Natural killer cell (primary cell): ENCODE measurements at regions not wholly inside any gene's neighbourhood (a gene's known extent, or its start where the extent isn't known, plus 50 kb on each side); places are given as distances from the start of the nearest gene placed in this dataset.

Experiments used
- ATAC-seq, 3 donors: fragments of 150-1000 bp in 2 of 3; fragments of 200-7000 bp in 1 of 3; cut with Tn5 transposase; 1 replicate in 1 of 3; 2 replicates in 2 of 3; pipeline ENCODE4 v1.10.0; 2021; ENCODE audit warnings: mild to moderate bottlenecking in 2 of 3, moderate library complexity in 2 of 3
- DNase-seq, 2 donors: peaks; one replicate each; pipeline versions ENCODE4 v3.0.0 to v3.0.0-alpha.2; 2013 to 2021; ENCODE audit warnings: mixed read lengths in 1 of 2
- H3K27ac ChIP-seq: one replicate; pipeline ENCODE4 v1.5.1; 2013; ENCODE audit warnings: mild to moderate bottlenecking, low read length
- H3K27me3 ChIP-seq: one replicate; pipeline ENCODE4 v1.6.1; 2013; ENCODE audit warnings: low read length; ENCODE audit not compliant: control insufficient read depth, insufficient read depth
- H3K36me3 ChIP-seq: one replicate; pipeline ENCODE4 v1.6.1; 2013; ENCODE audit warnings: low read length; ENCODE audit not compliant: control insufficient read depth, insufficient read depth
- H3K4me1 ChIP-seq: one replicate; pipeline ENCODE4 v1.6.1; 2013; ENCODE audit warnings: low read length; ENCODE audit not compliant: control insufficient read depth, insufficient read depth
- H3K4me3 ChIP-seq: one replicate; pipeline ENCODE4 v1.5.1; 2013; ENCODE audit warnings: low read length
- H3K9me3 ChIP-seq: one replicate; pipeline ENCODE4 v1.6.1; 2013; ENCODE audit warnings: low read length; ENCODE audit not compliant: control insufficient read depth, insufficient read depth
- H3K27ac Mint-ChIP-seq, 2 donors: one replicate each; pipeline ENCODE4 v1.8.0; 2022; ENCODE audit warnings: mild to moderate bottlenecking in 2 of 2, mixed read lengths in 2 of 2, moderate library complexity in 1 of 2
- H3K27me3 Mint-ChIP-seq, 2 donors: one replicate each; pipeline ENCODE4 v1.8.0; 2022; ENCODE audit warnings: low read depth in 2 of 2, mixed read lengths in 2 of 2
- H3K36me3 Mint-ChIP-seq: one replicate; pipeline ENCODE4 v1.8.0; 2022; ENCODE audit warnings: mixed read lengths
- H3K4me1 Mint-ChIP-seq, 2 donors: one replicate each; pipeline ENCODE4 v1.8.0; 2022; ENCODE audit warnings: mixed read lengths in 2 of 2
- H3K4me3 Mint-ChIP-seq: one replicate; pipeline ENCODE4 v1.8.0; 2022; ENCODE audit warnings: mild to moderate bottlenecking, moderate library complexity, mixed read lengths
- H3K9me3 Mint-ChIP-seq, 2 donors: one replicate each; pipeline ENCODE4 v1.8.0; 2022; ENCODE audit warnings: mixed read lengths in 2 of 2
- CTCF ChIP-seq: fragments of 200-600 bp; IDR thresholded peaks from one replicate; pipeline ENCODE4 v1.8.0; 2022; ENCODE audit warnings: antibody characterized with exemption
- WGBS: methylation state at CpG from one replicate; pipeline ENCODE4 v1.1.7; 2013; ENCODE audit warnings: missing lambda C conversion rate; ENCODE audit not compliant: insufficient coverage; 5-methylcytosine and 5-hydroxymethylcytosine counted together
- intact Hi-C: fragments of 100-400 bp; cut with micrococcal nuclease; formaldehyde crosslinking; loops from one replicate; pipeline ENCODE4 v1.14.2; 2022

GRCh38 chr4:45566896-45567603 lies 556.8 kb downstream of the GABRG1 start:
- intact Hi-C loops, result no loop called here
- ATAC-seq (no peak), DNase-seq (no peak)
- Mint-ChIP-seq H3K9me3 (peaks cover 6 to 8% of the 10 kb centered on the region in 2 donors), H3K27ac (no peak overlapping the region), H3K4me1 (no peaks in the 10 kb centered on the region), H3K27me3 (no peaks in the 10 kb centered on the region), H3K4me3 (no peak overlapping the region), H3K36me3 (no peaks in the 10 kb centered on the region)
- Histone ChIP-seq H3K27ac (no peak overlapping the region), H3K4me3 (no peak overlapping the region), H3K36me3 (no peaks in the 10 kb centered on the region), H3K27me3 (no peaks in the 10 kb centered on the region), H3K4me1 (no peaks in the 10 kb centered on the region), H3K9me3 (no peaks in the 10 kb centered on the region)
- WGBS, result 86% methylated on average over 19 of the region's 19 CpGs
- no peak for TF ChIP-seq CTCF

GRCh38 chr4:45554423-45554822 lies 569.4 kb downstream of the GABRG1 start:
- Histone ChIP-seq H3K27ac (no peak overlapping the region), H3K4me3 (no peak overlapping the region), H3K27me3 (no peaks in the 10 kb centered on the region), H3K9me3 (no peaks in the 10 kb centered on the region), H3K36me3 (no peaks in the 10 kb centered on the region), H3K4me1 (no peaks in the 10 kb centered on the region)
- no peaks in the 10 kb centered on the region for H3K27me3 Mint-ChIP-seq
- H3K27ac Mint-ChIP-seq, result no peak overlapping the region
- ATAC-seq, result no peak
- H3K36me3 Mint-ChIP-seq, result peaks cover 6% of the 10 kb centered on the region
- H3K9me3 Mint-ChIP-seq, result peaks cover 8 to 19% of the 10 kb centered on the region in 2 donors
- no peak for TF ChIP-seq CTCF
- no peak for DNase-seq
- intact Hi-C loops, result no loop called here
- no peaks in the 10 kb centered on the region for H3K4me1 Mint-ChIP-seq
- WGBS, result no CpG with 5 or more reads among the region's 1 CpG
- no peak overlapping the region for H3K4me3 Mint-ChIP-seq

GRCh38 chr4:45550766-45551366 lies 573.0 kb downstream of the GABRG1 start:
- H3K9me3 Mint-ChIP-seq, result peaks cover 10% of the 10 kb centered on the region in 2 donors
- Histone ChIP-seq H3K27me3 (no peaks in the 10 kb centered on the region), H3K4me1 (no peaks in the 10 kb centered on the region), H3K36me3 (no peaks in the 10 kb centered on the region), H3K9me3 (no peaks in the 10 kb centered on the region), H3K27ac (no peak overlapping the region), H3K4me3 (no peak overlapping the region)
- no peak overlapping the region for H3K4me3 Mint-ChIP-seq
- WGBS, result 75% methylated on average over 1 of the region's 4 CpGs
- H3K27ac Mint-ChIP-seq, result no peak overlapping the region
- H3K4me1 Mint-ChIP-seq, result no peaks in the 10 kb centered on the region
- H3K36me3 Mint-ChIP-seq, result no peaks in the 10 kb centered on the region
- ATAC-seq (no peak), DNase-seq (no peak)
- no peaks in the 10 kb centered on the region for H3K27me3 Mint-ChIP-seq
- TF ChIP-seq CTCF, result no peak
- intact Hi-C loops, result no loop called here
